ENCODE measurements at regions not wholly inside any gene's neighbourhood (a gene's known extent, or its start where the extent isn't known, plus 50 kb on each side); places are given as distances from the start of the nearest gene placed in this dataset.

DNA sequence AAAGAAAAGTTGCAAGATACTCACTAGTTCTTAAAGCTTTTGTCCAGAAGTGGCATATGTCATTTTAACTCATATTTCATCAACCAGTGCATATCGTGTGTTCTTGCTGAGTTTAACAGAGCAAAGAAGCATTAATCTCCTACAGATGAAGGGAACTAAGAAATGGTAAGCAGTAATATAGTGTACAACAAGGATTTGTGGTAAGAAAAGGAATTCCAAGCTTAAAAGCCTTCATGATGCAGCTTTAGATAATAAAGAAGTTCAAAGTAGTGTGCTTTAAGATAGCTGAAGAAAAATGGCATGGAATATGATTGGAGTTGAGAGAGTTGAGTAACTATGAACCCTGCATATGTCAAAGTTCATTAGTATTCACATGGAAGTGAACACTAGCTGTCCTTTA lies 649.8 kb upstream of the FSHR start:
- H3K4me1 Mint-ChIP-seq, result no peaks in the 10 kb centered on the region
- H3K9ac ChIP-seq (ENCODE audit: extremely low read depth, insufficient read length, low read length), result no peak overlapping the region
- no peak overlapping the region for H3K14ac ChIP-seq (ENCODE audit: insufficient read depth, low read length)
- no peak overlapping the region for H2AFZ ChIP-seq (ENCODE audit: low read length)
- no peak overlapping the region for H3K56ac ChIP-seq (ENCODE audit: insufficient read length, low read depth, low read length)
- H3K4me1 ChIP-seq (ENCODE audit: insufficient read depth, low read length), result no peaks in the 10 kb centered on the region
- peaks cover 4% of the 10 kb centered on the region for H3K27me3 Mint-ChIP-seq (ENCODE audit: low read depth)
- H2BK20ac ChIP-seq (ENCODE audit: low read depth, low read length, poor library complexity, severe bottlenecking), result no peak overlapping the region
- H3K9me3 Mint-ChIP-seq, result peaks cover 18 to 30% of the 10 kb centered on the region in 2 experiments
- H4K5ac ChIP-seq (ENCODE audit: insufficient read length, low read depth, low read length), result no peak overlapping the region
- no peak for DNase-seq
- H3K23ac ChIP-seq (ENCODE audit: insufficient read length, low read depth, low read length), result no peak overlapping the region
- WGBS (ENCODE audit: extremely low coverage, insufficient read length, low lambda C conversion rate), result no CpG with 5 or more reads among the region's 1 CpG
- no peaks in the 10 kb centered on the region for H4K20me1 ChIP-seq (ENCODE audit: control insufficient read depth, insufficient read depth, insufficient read length)
- H3K4me3 Mint-ChIP-seq, result no peak overlapping the region
- H4K91ac ChIP-seq (ENCODE audit: insufficient read length, low read depth, low read length), result no peak overlapping the region
- no peak overlapping the region for H4K8ac ChIP-seq (replicated peaks; ENCODE audit: insufficient read length, low read depth, low read length)
- no peak overlapping the region for H3K27ac ChIP-seq (ENCODE audit: insufficient read length, low read depth, low read length)
- no peaks in the 10 kb centered on the region for H3K79me2 ChIP-seq (ENCODE audit: insufficient read depth, low read length)
- H2BK15ac ChIP-seq (ENCODE audit: low read depth, low read length), result no peak overlapping the region
- no peak overlapping the region for H2BK12ac ChIP-seq (ENCODE audit: insufficient read length, low read depth, low read length)
- no peaks in the 10 kb centered on the region for H3K27me3 ChIP-seq (ENCODE audit: insufficient read depth, low read length)
- H2BK120ac ChIP-seq (ENCODE audit: low read depth, low read length, poor library complexity, severe bottlenecking), result no peak overlapping the region
- H3K9me3 ChIP-seq (ENCODE audit: control insufficient read depth, low read depth, low read length), result peaks cover 8% of the 10 kb centered on the region
- H3T11ph ChIP-seq (ENCODE audit: low read length), result no peak overlapping the region
- H3K23me2 ChIP-seq (ENCODE audit: insufficient read length, low read depth, low read length, poor library complexity, severe bottlenecking), result no peaks in the 10 kb centered on the region
- no peak overlapping the region for H3K4ac ChIP-seq (ENCODE audit: low read depth, low read length)
- no peak overlapping the region for H2BK5ac ChIP-seq (ENCODE audit: insufficient read length, low read length)
- TF ChIP-seq, protein P1, sequence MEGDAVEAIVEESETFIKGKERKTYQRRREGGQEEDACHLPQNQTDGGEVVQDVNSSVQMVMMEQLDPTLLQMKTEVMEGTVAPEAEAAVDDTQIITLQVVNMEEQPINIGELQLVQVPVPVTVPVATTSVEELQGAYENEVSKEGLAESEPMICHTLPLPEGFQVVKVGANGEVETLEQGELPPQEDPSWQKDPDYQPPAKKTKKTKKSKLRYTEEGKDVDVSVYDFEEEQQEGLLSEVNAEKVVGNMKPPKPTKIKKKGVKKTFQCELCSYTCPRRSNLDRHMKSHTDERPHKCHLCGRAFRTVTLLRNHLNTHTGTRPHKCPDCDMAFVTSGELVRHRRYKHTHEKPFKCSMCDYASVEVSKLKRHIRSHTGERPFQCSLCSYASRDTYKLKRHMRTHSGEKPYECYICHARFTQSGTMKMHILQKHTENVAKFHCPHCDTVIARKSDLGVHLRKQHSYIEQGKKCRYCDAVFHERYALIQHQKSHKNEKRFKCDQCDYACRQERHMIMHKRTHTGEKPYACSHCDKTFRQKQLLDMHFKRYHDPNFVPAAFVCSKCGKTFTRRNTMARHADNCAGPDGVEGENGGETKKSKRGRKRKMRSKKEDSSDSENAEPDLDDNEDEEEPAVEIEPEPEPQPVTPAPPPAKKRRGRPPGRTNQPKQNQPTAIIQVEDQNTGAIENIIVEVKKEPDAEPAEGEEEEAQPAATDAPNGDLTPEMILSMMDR (conservative IDR thresholded peaks at IDR 0.05), result no peak
- H3K18ac ChIP-seq (ENCODE audit: insufficient read length, low read depth, low read length), result no peak overlapping the region
- H3K79me1 ChIP-seq (ENCODE audit: insufficient read depth, low read depth, low read length, poor library complexity, severe bottlenecking), result no peaks in the 10 kb centered on the region
- H3K4me2 ChIP-seq (ENCODE audit: insufficient read depth, insufficient read length, low read length), result no peak overlapping the region
- H3K36me3 Mint-ChIP-seq (ENCODE audit: insufficient read depth in 1 of 3, low read depth in 3 of 3), result peaks cover 11 to 25% (median 12%) of the 10 kb centered on the region in 3 experiments; a peak in 6 of 7 replicates
- no peak overlapping the region for H3K27ac Mint-ChIP-seq
- no peak overlapping the region for H2AK5ac ChIP-seq (ENCODE audit: insufficient read length, low read length)
